Cerebellar cortex (tissue), 1 donor: ENCODE measurements at regions not wholly inside any gene's neighbourhood (a gene's known extent, or its start where the extent isn't known, plus 50 kb on each side); places are given as distances from the start of the nearest gene placed in this dataset.

ENCODE experiments used
- DNase-seq: peaks from one replicate; pipeline ENCODE4 v3.0.0-alpha.2; 2015; ENCODE audit warnings: low spot score

DNA sequence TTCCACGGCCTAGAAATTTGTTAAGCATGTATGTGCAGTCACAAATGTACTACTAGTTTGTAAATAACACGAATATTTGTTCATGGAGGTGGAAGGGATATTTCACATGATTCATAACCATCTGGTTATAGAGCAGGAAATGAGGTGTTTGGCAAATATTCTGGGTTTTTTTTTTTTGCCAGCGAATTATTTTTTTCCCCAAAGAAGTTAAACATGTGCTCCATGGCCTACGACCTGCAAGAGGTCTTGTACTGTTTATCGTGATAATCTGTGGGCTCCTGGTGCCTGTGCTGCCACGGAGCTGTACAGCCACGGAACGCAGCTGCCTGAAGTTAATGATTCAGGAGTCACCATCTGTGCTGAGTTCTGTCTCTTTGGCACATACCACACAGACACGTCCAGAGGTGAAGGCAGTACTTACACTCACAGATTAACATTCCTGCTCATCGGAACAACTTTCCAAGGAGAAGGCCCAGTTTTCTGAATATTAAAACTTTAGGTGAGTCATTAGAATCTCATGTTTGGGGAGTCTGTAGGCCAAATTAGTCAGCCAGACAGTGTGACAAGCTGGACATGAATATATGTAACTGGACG is 156.3 kb downstream of the TMX1 start:
- peak; percentile 39 for DNase-seq

DNA sequence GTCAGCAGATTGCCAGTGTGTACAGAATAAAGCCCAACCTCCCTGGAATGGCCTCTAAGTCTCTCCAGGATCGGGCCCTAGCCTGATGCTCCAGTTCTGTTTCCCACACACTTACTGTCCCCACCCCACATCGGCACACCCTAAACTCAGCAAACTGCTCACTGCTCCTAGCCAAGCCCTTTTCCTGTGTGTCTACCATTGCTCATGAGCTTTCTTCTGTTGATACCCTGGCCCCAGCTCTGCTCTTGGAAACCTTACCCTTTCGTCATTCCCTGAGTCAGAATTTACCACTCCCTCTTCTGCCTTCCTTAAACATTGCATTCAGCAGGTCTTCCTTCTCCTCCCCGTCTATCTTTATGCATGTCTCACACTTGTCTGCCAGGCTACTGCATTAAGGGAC is 158.9 kb downstream of the TMX1 start:
- no peak for DNase-seq

DNA sequence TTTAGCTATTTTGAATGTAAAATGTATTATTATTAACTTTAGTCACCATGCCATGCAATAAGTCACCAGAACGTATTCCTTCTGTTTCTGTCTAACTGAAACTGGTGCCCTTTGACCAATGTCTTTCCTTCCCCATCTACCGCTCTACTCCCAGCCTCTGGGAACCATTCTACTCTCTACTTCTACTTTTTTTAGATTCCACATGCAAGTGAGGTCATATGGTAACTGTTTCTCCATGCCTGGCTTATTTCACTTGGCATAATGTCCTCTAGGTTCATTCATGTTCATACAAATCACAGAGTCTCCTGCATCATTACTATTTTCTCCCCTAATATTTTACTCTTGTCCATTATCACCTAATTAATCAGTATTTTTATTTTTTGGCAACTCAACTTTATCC is 160.1 kb downstream of the TMX1 start:
- DNase-seq: no peak

DNA sequence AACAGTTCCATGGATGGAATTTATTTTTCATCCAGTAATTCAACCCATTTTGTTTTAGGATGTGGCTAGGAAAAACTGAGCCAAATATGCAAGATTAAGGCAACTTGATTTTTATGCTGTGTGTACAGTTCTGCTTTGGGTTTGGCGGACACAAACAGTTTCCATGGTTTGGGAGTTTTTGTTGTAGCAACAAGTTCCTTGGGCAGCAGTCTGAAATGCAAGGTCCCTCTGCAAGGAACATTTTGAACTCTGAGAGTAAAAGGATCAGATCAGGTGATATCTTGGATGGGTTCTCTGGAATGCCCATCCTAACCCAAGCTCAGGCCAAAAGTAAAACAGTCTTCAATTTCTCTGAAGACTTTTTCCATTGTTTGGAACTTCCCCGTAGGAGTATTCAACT is 161.2 kb downstream of the TMX1 start:
- DNase-seq: no peak

DNA sequence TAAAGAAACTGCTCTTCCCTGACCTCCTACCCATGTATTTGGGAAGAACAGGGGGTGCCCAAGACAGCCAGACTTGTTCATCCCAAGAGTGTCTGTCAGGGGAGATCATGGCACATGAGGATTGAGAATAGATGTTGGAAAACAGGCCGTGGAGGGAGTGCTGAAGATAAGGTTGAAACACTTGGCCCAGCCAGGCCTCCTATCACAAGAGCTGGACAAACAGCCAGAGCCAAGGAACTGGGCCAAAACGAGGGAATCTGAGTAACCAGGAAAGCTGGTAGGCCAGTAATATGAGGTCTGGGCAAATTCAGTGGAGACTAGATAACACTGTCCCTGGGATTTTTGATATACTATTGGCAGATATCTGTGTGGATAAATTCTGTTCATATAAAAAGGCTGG is 161.7 kb downstream of the TMX1 start:
- DNase-seq: no peak

DNA sequence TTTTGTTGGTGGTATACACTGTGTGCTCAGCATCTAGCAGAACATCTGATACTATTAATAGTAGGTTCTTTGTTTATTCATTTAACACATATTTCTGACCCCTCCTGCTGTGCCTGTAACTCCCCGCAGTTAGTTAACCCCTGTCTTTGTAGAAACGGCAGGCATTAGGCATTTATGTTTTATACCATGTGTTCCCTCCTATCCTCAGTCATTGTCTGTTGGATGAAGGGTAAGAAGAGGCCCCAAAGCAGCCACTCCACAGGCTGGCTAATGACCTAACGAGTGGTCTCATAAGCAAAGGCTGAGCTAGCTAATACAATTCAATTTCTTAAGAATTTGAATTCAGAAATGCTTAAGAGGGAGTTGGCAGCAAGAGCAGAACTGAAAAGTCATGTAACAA is 170.8 kb downstream of the TMX1 start:
- no peak for DNase-seq

DNA sequence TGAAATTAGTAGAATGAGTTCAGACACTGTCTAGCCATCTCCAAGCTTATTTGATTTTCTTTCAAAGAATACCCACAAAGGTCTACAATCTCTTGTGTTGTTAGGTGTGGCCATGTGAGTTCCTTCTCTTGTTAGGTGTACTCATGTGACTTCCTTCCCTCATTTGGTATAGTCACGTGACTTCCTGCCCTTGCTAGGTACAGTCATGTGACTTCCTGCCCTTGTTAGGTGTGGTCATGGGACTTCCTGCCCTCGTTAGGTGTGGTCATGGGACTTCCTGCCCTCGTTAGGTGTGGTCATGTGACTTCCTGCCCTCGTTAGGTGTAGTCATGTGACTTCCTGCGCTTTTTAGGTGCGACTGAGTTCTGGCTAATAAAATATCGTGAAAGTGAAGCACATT is 179.6 kb downstream of the TMX1 start:
- no peak for DNase-seq

DNA sequence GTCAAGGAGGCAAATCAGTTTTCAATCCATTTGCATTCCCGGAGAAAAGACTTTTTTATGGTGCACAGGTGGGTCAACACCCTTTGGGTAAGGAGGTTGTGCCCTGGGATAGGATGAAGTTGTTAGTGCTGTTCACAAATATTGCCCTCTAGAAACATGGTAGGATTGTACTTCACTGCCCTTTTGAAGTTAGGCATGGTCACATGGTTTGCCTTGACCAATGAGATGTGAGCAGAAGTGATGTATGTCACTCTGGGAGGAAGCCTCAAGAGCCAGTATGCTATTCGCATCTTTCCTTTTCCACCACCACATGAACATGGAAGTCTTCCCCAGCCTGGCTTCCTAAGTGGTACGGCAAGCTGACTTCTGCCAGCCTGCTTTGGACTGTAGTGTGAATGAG is 182.7 kb downstream of the TMX1 start:
- no peak for DNase-seq

DNA sequence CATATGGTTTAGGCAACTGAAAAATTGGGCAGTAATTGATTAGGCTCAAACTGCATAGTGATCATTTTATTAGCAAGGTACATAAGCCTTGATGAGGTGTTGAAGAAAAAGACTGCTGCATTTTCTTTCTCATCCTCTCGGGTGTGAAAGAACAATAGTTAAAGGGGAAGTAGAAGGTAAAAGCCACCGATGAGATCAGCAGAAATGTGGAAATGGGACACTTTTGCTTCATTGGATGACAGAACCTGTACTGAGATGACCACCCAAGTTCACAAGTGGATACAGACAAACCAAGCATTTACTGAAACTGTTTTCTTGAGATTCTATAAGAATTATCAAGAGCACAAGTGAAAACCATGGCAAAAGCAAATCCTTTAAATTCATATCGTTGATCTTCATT is 184.0 kb downstream of the TMX1 start:
- DNase-seq: no peak

DNA sequence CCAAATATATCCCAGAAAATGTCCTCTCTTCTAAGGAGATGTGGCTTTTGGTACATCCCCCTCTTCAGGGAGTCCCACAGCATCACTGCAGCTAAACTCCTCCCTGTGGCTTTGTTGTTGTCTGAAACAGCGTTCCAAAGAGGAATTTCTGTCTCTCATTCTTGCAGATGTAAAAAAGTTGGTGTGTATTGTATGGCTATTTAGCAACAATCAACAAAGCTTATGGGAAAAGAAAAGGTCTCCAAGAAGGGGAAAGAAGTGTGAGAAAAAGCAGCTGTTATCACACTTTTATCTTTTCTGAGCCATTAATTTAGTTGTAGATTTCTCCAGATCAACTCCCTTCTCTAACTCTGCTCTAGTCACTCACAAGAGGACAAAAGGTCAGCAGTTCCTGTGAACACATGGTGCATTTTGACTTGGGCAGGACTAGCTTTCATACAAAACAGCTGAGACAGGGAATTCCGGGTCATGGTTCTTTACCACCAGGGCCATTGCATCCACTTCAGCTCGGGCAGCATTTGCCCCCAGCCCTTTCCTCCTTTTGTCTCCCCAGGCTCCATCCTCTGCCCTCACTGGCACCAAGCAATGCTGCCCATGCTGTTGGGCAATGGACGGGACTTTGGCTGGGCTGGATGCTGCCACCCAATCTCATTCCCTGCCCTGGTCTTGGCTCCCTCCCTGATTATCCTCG is 184.7 kb downstream of the TMX1 start:
- DNase-seq: no peak

DNA sequence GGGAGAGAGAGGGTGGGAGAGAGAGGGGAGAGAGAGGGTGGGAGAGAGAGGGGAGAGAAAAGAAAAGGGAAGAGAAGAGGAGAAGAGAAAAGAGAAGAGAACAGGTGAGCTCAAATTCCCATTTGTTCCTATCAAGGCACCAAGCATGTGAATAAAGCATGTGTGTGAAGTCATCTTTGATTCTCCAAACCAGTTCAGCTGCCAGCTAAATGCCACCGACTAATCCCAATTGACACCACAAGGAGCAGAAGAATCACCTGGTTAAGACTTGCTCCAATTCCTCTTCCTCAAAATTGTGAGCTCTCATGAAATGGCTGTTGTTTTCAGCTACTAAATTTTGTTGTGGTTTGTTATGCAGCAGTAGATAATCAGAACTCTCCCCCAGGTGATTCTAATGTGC is 188.9 kb downstream of the TMX1 start:
- DNase-seq: no peak

DNA sequence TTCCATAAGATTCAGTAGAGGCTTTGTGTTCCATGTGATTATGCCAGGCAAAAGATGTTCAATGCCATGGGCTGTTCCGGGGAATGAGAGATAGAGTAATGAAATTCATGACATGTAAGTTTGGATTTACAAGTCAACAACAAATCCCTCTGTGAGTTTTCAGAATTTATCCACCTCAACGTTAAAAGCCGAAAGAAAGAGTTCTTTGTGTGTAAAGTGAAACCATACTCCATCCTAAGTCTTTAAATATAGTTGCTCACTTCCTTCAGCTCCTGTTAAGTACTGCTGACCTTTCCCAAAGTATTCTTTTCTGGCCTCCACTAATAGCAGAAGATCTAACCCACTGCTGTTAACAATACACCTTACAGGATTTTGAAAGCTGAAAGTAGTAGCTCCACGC is 190.0 kb downstream of the TMX1 start:
- no peak for DNase-seq

DNA sequence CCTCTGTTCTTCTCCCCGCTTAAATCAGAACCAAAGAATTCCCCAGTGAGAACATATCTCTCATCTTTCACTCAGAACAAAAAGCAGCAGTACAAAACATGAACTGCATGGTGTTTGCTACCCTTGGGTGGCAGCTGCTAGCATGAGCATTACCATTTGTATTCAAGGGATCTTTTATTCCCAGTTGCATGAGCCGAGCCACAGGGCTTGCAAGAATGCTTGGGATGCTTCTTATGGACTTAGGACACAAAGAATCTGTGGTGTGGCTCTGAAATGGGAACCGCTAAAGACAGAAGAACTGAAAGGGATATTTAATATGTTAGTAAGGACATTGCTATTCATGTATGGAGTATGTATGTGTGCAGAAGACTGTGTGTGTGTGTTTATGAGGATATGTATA is 190.6 kb downstream of the TMX1 start:
- no peak for DNase-seq

DNA sequence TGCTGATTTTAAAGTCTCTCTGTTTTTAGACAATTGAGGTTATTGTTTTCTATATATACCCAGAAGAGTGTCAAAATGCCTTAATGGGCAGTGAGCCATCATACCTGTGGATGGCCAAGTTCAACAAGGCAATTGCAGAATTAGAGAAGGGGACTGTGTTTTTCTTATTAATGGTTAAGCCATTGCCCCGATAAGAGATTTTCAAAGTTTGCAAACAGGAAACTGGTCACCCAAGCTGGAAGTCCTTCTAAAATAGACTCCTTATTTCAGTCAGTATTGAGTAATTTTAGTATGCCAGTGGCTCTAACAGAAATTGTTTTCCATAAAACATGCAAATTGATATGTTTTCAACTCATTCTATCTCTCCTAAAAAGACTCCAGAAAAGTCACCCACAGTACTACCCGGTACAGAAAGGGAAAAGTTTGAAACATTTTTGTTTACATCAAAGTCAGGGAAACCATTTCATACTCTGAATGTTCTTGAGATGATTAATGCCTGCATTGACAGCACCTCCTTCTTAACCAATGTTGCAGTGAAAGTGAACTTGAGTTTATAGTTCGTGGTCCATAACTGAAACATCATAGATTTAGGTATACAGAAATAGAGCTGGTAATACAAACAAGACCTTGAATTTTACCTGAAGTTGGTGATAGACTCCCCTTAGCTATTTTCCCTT is 191.1 kb downstream of the TMX1 start:
- DNase-seq: no peak

DNA sequence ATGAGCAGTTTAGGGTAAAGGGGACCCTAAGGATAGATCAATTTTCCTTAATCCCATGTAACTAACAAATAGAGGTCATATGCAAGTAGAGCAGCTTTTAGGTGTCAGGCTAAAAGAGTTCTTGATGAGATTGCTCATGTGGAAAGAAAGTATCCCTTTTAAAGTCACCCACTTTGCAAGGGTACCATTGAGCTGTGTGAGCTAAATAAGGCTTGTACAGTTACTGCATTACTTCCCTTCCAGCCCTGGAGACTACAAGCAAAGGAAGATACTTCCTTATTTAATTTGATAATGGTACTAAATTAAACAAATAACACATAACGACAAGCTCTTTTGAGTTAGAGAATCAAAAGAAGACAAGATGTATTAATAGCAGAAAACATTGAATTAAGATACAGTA is 191.7 kb downstream of the TMX1 start:
- DNase-seq: no peak

DNA sequence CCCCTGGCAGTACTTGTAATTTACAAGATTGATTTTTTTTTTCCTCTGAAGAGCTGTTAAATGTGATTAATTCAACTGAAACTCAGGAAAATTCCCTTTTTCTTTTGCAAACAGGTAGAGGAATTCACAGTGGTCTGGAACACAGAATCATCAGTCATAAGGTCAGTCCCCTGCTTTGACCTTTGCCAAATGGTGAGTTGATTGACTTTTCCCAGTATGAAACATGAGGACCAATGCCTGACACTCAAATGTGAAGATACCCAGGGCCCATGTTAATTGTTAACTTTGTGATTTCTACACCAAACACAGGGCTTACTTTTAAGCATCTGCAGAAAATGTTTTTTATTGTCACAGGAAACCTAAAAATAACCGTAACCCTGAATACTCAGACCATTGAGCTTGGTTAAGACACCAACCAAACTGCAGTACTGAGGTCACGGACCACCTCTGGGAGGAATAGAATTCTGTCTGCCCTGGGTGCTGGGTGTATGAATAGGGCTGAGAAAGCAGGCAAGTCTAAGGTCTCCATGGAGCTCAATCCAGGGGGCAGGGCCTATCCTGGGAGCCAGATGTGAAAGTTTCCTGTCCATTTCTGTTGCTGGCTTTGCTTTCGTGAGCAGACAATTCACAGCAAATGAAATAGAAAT is 192.4 kb downstream of the TMX1 start:
- no peak for DNase-seq

DNA sequence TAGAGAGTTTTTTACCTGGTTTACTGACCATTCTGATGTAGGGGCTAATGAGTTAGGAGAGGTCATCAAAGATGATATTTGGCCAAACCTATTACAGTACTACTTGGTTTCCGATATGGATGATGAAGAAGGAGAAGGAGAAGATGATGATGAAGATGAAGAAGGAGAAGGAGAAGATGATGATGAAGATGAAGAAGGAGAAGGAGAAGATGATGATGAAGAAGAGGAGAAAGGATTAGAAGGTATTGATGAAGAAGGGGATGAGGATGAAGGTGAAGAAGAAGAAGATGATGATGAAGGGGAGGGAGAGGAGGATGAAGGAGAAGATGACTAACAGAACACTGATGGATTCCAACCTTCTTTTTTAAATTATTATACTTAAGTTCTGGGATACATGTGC is 196.6 kb downstream of the TMX1 start:
- DNase-seq: no peak

DNA sequence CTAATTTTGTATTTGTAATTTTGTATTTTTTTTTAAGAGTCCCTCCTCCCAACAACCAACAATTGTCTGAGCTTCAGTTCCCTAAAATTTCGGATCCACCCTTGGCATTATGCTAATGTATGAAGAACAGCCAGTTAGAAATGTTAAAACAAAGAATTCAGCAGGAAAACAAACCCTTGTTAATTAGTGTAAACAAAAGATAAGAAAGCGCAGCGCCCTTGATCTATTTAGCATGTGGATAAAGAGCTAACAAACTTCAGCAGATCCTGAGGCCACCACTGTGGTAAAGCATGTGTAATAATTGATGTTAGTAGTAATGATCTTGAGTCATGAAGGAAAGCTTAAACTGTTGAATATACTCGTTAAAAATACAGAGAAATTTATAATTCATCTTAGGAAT is 199.8 kb downstream of the TMX1 start:
- DNase-seq: no peak

DNA sequence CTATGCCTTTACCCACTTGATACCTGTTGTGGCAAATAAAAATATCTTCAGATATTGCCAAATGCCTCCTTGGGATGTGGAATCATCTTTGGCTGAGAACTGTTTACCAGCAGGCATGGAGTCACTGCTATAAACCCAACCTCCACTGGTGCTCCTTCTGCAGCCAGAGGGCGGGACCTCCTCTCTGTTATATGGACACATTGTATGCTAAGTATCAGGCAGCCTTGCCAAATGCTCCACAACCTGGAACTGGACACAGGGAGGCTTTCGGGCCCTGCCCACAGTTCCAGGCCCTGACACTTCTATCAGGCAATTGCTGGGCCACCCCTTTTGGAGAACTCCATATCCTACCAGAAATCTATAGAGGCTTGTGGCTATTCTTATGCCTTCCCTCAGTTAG is 201.0 kb downstream of the TMX1 start:
- DNase-seq: no peak

DNA sequence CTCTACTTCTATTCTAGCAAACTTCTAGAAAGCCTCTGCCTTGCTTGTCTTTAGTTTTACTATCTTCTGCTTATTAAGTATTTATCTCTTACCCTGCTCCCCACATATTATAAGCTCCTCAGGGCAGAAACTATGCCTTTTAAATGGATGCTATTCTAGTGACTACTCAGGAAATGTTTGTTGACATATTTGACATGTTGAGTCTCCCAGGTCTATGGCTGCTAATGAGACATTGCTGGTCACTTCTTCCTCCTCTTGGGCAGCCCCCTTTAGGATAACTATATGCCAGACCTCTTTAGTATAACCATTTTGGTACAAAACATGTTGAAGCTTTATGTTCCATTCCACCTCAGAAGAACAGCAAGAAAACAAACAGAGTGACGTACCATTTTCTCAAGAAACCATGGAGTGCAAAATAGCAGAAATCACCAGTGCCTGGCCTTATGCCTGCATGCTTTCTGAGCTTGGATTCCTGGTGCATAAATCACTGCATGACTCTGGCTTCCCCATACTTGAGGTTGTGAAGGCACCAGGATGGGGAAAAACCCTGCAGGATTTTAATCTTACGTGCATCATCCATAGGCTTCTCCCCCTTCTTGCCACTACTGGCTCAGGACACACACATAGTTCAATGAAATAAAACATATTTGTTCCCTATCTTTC is 202.6 kb downstream of the TMX1 start:
- DNase-seq: peak; percentile 18

DNA sequence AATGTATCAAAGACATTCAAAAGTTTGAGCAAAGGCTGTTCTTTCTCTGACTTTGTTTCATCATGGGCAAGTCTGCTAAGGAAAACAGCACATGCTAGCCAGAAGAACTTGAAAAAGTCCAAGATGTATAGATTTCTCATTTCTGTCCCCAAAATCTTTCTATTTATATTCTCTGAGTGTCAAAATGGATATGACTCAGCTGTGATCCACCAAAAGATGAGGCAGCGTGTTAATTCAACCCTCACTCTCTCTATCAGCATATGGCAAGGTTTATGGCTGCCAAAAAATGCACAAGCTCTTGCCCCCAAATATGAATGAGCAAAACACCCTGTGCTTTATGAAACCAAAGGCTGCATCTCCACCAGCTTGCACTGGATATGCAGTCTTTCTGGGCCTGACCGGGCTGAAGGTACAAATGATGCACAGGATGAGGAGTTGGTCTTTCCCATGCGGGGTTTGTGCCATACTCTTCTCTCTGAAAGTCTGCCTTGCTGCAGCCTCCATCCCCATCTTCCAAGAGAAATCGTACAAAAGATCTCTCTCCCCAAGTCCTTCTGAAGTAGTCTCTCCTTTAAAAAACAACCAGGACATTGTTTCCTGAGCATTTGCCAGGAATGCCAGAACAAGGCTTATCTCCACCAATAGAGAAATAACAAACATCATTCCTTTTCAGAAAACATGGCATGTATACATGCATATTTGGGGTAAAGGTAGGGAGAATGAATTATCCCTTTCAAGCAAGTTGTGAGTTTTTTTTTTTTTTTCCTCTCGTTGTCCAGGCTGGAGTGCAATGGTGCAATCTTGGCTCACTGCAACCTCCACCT is 203.4 kb downstream of the TMX1 start:
- DNase-seq: peak; percentile 30
